Fibroblast of villous mesenchyme (primary cell): ENCODE measurements at regions not wholly inside any gene's neighbourhood (a gene's known extent, or its start where the extent isn't known, plus 50 kb on each side); places are given as distances from the start of the nearest gene placed in this dataset.

Experiments
- DNase-seq: peaks from one replicate; pipeline ENCODE4 v3.0.0-alpha.2; 2010; ENCODE audit warnings: low read depth
- H3K4me3 ChIP-seq: 2 replicates; pipeline ENCODE4 v1.5.1; 2011; ENCODE audit warnings: low read depth, mild to moderate bottlenecking, low read length
- CTCF ChIP-seq: IDR thresholded peaks from 2 replicates; pipeline ENCODE4 v1.5.1; 2012; ENCODE audit warnings: low read depth, mild to moderate bottlenecking, low read length; ENCODE audit not compliant: insufficient read depth

GRCh38 chr2:13770279-13770678 is 862.2 kb upstream of the LRATD1 start:
- TF ChIP-seq CTCF: no peak
- DNase-seq: no peak

GRCh38 chr2:13779996-13780395 is 852.5 kb upstream of the LRATD1 start:
- no peak for DNase-seq
- TF ChIP-seq CTCF: no peak
- H3K4me3 ChIP-seq: no peak overlapping the region

More at GRCh38 chr2:13770279-13770678, 862.2 kb upstream of the LRATD1 start:
- no peak overlapping the region for H3K4me3 ChIP-seq

DNA sequence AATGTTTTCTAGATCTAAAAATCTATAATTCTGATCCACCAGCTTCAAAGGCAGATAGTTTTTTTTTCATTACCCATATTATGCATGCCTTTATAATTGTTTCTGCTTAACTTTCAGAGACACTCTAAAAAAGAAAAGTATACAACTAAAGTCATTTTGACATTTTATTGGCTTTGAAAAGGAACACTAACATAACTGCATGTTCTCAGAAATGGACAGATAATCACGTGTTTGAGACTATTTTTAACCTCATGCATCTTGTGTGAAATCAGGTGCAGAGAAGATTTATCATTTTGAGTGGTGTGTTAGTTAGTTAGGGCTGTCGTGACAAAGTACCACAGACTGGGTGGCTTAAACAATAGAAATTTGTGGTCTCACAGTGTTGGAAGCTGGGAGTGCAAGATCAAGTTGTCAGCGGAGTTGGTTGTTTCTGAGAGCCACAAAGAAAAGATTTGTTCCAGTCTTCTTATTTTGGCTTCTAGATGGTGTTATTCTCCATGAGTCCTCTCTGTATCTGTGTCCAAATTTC is 841.4 kb upstream of the LRATD1 start:
- TF ChIP-seq CTCF: no peak
- H3K4me3 ChIP-seq: no peak overlapping the region
- no peak for DNase-seq

- no peak for TF ChIP-seq CTCF
- no peak for DNase-seq
- H3K4me3 ChIP-seq: no peak overlapping the region
Measured at GRCh38 chr2:13806539-13806938, 826.0 kb upstream of the LRATD1 start.

- no peak for TF ChIP-seq CTCF
- H3K4me3 ChIP-seq: no peak overlapping the region
- DNase-seq: no peak
Measured at GRCh38 chr2:13813236-13813635, 819.3 kb upstream of the LRATD1 start.

GRCh38 chr2:13818002-13818401 is 814.5 kb upstream of the LRATD1 start:
- DNase-seq: no peak
- no peak for TF ChIP-seq CTCF
- no peak overlapping the region for H3K4me3 ChIP-seq

DNA sequence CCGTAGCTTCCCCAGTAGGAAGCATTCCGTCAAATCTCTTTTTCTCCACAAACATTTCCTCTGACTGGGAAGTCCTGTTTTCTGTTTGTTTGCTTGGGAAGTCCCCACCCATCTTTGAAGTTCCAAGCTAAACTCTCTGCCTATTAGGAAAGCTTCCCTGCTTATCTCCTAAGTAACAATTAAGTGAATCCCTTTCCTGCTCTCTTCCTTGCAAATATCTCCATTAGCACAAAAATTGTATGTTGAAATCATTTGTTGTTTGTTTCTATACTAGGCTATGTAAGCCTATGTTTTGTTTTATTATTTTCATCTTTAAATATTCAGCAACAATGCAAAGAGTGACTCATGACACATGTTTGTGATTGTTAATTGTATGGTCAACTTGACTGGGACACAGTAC is 812.6 kb upstream of the LRATD1 start:
- TF ChIP-seq CTCF: no peak
- peak; percentile 0 for DNase-seq
- H3K4me3 ChIP-seq: no peak overlapping the region
